Renal cortex interstitium (tissue), 11 donors: ENCODE measurements at regions not wholly inside any gene's neighbourhood (a gene's known extent, or its start where the extent isn't known, plus 50 kb on each side); places are given as distances from the start of the nearest gene placed in this dataset.

ENCODE experiments used
- DNase-seq, 11 donors: peaks; one replicate each; pipeline ENCODE4 v3.0.0-alpha.2; 2013; ENCODE audit warnings: low read depth in 9 of 11, low spot score in 4 of 11; ENCODE audit errors: extremely low read depth in 1 of 11

DNA sequence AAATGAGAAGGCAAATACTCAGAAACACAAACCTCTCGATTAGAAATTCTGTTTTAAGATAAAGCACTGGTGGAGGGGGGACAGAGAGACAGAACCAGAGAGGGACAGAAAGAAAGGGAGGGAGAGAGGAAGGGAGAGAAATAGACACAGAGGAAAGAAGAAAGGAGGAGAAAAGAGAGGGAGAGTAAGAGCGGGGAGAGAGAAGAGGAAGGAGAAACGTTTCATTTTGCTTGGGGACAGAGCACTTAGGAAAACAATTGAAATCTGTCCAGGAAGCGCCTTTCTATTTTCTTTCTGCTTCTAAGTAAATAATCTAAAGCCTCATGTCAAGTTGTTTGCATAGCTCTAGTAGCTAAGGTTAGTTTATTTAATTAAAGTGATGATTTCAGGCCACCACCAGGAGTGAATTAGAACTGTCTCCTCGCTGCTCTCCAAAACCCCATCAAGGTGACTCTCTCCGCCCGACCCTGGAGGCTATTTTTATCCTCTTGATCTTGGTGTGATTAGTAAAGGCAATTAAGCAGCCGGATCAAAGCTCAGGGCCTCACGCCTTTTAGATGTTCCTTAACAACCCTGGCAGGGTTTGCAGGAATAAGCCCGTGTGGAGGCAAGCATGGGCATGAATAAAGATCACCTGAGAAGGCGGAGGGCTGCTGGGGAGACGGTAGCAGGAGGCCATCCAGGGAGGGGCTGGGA is 73.4 kb upstream of the INSIG1 start:
- DNase-seq = no peak

DNA sequence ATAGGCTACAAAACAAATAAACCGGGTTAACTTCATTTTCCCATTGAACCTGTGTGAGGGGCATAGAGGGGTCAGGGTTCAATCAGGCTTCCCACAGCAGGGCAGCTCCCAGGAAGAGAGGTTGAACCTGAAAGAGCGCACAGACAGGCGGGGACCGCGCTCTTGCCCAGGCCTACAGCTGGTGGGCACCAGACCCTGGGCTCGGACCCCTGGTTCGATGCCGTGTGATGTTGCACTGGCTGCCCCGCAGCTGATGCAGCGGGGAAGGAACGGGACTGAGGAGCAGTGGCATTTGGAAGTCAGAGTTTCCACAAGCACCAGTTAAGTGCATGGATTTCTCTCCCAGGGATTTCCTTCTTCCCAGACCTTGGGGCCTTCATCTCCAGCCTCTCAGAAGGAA is 72.6 kb upstream of the INSIG1 start:
- no peak for DNase-seq

DNA sequence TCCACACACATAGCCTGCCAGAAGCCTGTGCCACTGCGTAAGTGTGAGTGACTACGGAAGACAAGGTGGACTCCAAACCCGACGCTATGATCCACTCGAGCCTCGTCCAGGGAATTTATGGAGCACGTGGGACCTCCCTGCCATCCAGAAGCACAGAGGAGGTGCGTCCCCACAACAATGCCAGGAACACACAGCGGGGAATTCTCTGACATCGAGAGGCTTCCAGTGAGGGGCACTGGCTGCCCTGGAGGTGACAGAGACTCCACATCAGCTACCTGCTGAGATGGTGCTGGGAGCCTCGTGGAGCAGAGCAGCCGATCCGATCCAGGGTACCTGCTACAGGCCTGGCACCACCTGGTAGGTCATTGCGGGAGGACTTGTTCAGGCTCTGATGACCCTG is 72.2 kb upstream of the INSIG1 start:
- DNase-seq = no peak

DNA sequence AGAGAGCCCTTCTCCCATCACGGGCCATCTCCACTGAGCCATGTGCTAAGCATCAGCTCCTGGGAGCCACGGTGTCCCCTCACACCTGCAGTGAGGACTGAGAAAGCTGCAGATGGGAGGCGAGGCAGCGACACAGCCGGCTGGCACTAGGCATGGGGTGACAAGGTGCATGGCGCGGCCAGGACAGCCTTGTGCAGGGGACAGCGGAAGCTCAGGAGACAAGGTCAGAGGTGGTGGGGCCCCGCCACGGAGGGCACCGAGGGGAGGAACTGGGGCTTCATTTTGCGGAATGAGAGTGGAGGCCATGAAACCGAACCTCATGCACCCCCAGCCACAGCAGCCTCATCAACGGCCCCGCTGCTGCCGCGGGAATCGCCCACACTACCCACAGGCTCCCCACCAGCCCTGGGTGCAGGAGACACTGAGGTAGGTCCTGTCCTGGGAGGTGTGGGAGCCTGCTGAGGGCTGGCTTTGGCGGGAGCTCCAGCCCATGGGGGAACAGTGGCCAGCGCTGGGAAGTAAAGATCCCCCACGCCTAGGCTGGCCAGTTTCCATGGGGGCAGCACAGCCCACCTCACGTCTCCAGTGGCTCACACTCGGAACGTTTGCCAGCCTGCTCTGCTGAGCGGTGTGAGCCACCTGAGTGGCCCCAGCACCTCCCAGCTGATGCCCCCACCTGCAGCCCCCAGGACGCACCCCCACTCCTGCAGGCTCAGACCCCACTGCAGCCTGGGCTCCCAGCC is 71.2 kb upstream of the INSIG1 start:
- DNase-seq = no peak

DNA sequence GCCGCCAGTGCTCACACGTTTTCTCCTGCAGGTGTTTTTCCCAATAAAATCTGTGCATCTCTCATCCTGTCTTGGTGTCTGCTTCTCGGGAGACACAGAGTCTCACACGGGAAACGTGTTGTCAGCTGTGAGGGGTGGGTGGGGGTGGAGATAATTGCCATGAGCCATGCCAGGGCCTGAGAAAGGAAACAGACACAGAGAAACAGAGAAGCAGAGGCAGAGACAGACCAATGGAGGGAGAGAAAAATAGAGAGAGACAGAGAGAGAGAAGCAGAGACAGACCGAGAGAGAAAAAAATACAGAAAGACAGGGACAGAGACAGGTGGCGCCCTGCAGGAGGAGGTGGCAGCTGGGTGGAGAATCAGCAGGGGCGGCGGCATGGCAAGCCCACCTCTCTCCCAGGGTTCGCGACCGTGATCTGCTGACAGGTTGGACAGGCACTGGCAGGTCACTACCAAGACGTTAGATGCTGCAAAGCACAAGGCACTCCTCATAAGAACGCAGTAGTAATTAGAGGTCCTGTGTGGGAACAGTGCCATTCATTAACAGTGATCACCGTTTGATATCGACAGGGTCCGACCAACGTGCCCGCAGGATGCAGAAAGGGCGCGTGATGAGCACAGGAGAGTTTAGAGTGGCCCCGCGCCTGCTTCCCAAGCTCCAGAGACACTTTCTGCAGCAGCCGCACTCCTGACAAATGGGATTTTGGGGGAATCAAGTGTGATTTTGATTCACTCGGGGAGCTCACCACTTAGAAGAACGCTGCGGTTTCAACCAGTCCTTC is 70.5 kb upstream of the INSIG1 start:
- DNase-seq = no peak

DNA sequence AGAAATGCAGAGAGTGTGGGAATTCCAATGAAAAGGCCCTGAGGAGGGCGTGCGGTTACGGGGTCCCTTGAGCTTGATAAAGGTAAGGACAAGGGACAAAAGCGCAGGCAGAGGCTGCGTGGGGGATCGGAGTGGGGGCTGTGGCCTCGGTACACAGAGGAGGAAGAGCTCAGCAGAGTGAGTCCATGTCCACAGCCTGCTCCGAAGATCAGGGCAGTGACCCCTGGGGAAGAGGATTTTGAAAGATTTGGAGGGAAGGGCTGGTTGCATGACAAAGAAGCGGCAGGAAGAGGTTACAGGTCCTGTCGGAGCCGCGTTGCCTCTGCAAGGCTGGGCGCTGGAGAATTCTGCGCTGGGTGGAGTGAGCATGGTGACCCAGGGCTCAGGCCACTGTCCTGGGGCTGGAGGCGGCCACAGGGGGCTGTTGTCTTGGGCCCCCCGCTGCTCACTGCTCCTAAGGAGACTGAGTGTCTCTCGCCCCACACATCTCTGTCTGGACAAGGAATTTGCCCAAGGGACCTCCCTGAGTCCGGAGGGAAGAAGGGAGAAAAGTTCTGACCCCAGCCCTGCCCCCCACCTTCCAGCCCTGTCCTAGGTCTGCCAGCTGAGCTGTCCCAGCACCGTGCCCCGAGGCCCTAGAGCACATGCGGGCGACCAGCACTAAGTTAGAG is 69.8 kb upstream of the INSIG1 start:
- DNase-seq = no peak

DNA sequence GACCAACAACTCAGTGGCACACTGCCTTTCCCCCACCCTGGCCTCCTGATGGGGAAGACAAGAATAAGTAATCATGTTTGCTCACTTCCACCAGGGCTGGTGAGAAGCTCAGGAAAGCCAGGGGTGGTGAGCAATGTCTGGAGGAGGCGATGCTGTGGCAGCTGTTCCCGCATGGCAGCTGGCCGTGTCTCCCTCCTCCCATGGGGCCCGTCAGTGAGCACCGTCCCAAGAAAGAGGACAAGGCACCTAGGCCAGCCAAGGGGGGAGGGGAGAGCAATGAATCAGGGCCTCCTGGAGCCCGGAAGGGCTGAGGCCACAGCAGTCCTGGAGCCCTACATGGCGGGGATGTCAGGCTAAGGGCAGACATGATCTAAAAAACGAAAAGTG is 69.2 kb upstream of the INSIG1 start:
- DNase-seq = no peak

DNA sequence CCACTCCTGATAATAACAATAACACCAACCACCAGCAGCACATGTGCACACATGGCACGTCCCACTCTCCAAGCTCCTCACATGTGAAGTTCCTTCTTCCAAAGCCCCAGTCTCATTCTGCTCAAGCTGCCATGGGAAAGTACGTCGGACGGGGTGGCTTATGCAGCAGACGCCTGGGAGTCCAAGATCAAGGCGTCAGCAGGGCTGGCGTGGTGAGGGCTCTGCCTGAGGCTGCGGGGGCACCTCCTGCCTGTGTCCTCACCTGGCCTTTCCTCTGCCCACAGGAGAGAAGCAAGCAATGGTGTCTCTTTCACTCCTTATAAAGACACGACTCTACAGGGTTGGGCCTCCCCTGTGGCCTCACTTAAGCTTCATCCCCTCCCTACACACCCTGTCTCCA is 68.8 kb upstream of the INSIG1 start:
- no peak for DNase-seq

DNA sequence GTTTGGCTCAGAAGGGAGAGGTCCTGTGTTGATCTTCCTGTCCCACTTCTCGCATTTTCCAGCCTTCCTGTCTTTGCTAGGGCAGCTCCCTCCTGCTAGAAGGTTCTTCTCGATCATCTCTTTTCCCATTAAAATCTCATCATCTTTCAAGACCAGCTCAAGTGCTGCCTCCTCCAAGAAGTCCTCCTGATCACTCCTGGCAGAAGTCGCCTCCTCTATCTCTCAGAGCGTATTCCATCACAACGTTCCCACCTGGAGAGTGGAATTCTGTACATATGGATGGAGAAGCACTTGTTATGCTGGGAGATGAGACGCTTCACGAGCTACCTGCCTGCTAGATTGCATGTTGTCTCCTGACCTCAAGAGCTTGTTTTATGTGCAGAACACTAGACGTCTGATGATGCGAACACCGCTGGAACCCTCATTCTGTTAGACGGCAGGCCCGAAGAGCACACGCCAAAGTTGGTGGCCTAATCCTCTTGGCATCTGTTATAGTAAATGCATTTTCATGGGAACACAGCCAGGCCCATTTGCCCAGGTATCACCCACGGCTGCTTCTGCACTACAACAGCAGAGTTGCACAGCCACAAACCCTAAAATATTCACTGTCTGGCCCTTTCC is 68.0 kb upstream of the INSIG1 start:
- DNase-seq = no peak

DNA sequence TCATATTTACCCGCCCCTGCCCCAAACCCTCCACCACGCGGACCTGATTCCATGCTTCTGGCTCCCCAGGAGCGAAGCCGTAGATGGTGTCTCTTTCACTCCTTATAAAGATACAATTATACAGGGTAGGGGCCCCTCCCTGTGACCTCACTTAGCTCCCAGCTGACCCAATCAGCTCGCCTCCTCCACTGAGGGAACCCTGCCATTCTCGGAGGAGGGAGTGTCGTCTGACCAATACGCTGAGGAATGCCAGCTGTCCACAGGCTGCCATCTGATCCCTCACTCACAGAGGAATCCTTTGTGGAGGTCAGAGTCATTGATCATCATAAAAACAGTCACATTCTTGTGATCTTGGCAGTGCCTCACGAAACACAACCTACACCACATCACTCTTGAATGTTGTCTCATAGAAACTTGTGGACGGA is 67.5 kb upstream of the INSIG1 start:
- peak in 7 of 11 donors; percentile 48 to 90 (median 79) for DNase-seq

DNA sequence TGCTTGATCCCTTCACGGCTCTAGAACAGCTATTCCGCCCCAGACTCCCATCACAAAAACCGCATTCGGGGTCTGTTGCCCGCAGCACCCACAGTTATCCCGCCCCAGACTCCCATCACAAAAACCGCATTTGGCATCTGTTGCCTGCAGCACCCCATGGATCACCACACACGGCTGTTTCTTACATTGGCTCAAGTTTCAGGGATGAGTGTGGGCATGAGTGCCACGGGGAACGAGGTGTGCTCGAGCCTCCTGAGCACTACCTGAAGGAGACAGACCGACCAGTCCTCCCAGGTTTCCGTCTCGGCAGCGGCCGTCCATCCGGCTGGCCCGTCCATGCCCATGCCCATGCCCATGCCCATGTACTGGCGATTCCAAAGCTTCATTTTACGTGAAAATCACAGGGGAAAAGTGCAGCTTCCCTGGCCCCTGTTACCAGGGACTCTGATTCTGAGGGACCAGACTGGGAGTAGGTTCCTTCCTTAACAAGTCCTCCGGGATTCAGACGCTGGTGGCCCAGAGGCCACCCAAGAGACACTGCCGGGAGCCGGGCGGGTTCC is 66.4 kb upstream of the INSIG1 start:
- no peak for DNase-seq

DNA sequence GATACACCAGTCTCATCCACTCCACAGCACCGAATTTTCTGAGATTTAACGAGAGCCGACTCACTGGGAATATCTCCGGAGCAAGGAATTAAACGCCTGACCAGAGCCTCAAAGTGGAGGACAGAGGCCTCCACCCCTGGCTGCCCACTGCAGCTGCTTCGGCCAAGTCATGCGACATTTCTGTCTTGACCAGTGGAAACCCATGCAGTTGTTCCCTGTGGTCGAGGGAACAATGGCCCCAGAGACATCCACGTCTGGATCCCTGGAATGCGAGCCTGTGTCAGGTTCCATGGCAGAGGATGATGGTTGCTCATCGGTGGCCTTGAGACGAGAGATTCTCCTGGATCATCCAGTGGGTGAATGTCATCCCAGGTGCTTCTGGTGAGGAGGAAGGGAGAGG is 65.7 kb upstream of the INSIG1 start:
- no peak for DNase-seq

DNA sequence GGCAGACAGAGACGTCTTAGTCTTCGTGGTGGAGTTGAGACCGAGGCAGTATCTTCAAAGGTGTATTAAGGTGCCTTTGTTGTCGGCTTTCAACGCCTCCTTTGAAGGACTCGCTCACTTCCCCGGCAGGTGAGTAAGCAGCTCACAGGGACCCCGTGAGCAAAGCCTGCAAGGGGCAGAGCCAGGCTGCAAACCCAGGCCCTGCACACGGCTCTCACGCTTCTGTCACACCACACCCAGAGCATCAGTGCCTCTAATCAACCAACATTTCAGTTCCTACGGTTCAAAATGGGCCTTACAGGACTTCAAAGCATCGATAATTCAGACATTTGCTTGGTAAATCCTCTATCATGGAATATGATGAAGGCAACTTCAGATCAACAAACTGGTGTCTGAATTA is 64.8 kb upstream of the INSIG1 start:
- no peak for DNase-seq

DNA sequence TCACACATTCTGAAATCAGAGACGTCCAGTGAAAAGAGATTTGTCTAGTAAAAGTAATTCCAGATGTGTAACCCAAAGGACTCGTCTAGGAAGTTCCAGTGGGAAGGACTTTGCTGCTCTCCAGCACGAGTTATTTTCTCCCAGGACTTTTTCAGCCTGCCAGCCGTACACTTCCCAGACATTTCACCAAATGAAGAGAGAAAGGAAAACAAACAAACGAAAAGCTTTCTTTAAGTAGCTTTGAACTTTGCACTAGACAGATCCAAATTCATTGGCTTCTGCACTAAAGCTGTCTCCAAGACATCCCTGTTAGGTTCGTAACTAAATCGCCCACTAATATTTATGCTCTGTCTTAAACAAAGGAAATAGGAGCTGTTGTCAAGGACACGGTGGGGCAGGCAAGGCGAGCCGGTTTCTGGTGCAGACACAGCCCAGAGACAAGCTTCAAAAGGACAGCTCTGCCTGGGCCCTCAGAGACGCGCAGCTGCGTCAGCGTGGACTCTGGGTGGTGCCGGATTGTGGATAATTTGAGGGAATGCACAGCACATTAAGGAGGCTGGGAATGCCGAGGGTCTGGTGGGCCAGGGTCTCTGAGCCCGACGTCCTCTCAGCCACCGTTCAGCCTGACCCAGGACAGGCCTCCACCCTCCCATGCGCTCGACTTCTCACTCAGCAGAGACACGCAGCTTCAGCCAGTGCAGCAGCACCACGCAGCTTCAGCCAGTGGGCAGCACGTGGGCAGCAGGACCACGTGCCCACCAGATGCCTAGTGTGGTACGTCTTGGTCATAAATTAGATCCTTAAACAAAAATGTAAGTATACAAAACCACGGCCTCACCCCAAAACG is 64.1 kb upstream of the INSIG1 start:
- peak in 5 of 11 donors; percentile 33 to 77 (median 63) for DNase-seq

DNA sequence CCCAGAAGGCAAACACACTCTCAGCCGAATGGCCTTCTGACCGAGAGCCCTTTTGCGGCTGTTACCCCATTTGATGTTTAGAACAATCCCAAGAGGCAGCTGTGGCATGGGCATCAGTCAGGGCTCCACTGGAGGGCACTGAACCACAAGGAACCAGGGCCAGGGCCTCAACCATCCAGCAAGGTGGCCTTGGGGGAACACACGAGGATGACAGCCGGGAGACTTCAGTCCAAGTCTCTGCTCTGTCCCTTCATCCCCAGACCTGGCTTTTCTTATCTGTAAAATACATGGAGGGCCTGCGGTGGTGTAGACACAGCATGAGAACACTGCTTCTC is 63.6 kb upstream of the INSIG1 start:
- DNase-seq = no peak

DNA sequence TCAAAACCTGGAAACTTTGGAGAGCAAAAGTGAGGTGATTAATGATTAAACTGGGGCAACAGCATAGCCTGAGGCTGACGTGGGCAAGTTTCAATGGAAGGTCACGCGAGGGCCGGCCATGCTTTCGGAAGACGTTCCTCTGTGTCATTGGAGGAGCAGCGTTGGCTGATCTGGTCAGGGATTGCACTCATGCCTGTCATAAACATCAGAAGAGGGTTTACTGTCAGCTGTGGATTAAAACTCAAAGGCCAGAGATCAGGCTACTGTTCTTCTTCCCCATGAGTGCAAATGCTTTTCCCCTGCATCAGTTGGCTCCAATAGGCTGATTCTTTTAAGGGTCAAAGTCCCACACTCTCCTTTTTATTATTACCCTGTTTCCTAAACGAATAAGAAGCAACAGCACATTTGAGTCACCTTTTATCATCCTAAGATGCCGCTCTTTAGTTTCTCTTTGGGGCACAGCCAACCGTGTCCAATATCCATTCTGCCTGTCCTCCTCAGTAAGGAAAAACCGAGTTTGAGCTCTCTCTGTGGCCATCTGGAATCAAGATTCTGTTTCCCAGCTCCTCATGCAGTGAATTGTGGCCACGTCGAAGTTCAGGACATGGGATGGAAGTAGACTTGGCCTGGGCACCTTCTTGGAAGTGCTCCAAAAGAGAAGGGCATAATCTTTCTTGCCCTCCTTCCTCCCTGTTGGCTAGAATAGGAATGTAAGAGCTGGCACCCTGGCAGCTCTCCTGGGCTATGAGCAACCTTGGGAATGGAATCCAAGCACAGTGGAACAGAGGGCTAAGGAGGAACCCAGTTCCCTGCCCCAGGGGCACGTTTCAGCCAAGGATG is 62.5 kb upstream of the INSIG1 start:
- no peak for DNase-seq

DNA sequence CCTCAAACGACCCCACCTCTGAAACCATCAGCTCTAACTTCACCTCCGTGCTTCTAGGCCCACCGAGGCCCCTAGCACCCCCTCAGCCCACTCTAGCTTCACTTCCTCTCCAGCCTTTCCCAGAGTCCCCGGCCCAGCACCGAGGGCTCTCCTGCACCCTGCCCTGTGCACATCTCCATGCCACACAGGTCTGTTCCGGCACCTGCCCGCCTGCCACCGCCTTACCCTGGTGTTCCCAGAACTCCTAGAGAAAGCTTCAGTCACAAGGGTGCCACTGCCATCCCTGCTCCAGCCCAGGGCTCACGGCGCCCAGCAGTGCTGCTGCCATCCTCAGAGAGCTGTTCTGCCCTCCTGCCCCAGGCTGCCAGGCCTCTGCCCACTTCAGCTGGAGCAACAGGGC is 61.3 kb upstream of the INSIG1 start:
- DNase-seq = no peak
